Fibroblast of lung (primary cell): ENCODE measurements at regions not wholly inside any gene's neighbourhood (a gene's known extent, or its start where the extent isn't known, plus 50 kb on each side); places are given as distances from the start of the nearest gene placed in this dataset.
"Not testable (repeated sequence)": the region's sequence is repeated elsewhere in the genome, so short reads cannot be mapped to it uniquely, and the experiment has no call there.

Experiments
- EZH2 ChIP-seq: IDR thresholded peaks from 2 replicates; pipeline ENCODE4 v1.5.1; 2012; ENCODE audit warnings: low read length, control low read depth, mild to moderate bottlenecking; ENCODE audit errors: missing control alignments
- TF ChIP-seq, protein P1 (sequence below), 2 donors: IDR thresholded peaks in 1 of 2; conservative IDR thresholded peaks in 1 of 2; 1 replicate in 1 of 2; 2 replicates in 1 of 2; pipeline ENCODE4 v1.5.1; 2011 to 2012; ENCODE audit warnings: low read length in 2 of 2, control low read depth in 1 of 2, inconsistent platforms in 1 of 2, low read depth in 1 of 2, mild to moderate bottlenecking in 1 of 2

DNA sequence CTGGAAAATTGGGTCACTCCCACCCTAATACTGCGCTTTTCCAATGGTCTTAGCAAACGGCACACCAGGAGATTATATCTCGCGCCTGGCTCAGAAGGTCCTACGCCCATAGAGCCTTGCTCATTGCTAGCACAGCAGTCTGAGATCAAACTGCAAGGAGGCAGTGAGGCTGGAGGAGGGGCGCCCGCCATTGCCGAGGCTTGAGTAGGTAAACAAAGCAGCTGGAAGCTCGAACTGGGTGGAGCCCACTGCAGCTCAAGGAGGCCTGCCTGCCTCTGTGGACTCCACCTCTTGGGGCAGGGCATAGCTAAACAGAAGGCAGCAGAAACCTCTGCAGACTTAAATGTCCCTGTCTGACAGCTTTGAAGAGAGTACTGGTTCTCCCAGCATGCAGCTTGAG lies 362.6 kb upstream of the GOT2 start:
- TF ChIP-seq, protein P1, sequence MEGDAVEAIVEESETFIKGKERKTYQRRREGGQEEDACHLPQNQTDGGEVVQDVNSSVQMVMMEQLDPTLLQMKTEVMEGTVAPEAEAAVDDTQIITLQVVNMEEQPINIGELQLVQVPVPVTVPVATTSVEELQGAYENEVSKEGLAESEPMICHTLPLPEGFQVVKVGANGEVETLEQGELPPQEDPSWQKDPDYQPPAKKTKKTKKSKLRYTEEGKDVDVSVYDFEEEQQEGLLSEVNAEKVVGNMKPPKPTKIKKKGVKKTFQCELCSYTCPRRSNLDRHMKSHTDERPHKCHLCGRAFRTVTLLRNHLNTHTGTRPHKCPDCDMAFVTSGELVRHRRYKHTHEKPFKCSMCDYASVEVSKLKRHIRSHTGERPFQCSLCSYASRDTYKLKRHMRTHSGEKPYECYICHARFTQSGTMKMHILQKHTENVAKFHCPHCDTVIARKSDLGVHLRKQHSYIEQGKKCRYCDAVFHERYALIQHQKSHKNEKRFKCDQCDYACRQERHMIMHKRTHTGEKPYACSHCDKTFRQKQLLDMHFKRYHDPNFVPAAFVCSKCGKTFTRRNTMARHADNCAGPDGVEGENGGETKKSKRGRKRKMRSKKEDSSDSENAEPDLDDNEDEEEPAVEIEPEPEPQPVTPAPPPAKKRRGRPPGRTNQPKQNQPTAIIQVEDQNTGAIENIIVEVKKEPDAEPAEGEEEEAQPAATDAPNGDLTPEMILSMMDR (conservative IDR thresholded peaks at IDR 0.05 in 1 of 2, IDR thresholded peaks at IDR 0.05 in 1 of 2; ENCODE audit: low read depth in 1 of 2, low read length in 2 of 2) = not testable (repeated sequence)
- TF ChIP-seq EZH2 = not testable (repeated sequence)
